Stimulated activated CD4-positive, alpha-beta T cell treated with anti-CD3 and anti-CD28 coated beads, Interleukin-1b, Interleukin-23, amount 100 ng/mL, for 48 hours (primary cell): ENCODE measurements at regions not wholly inside any gene's neighbourhood (a gene's known extent, or its start where the extent isn't known, plus 50 kb on each side); places are given as distances from the start of the nearest gene placed in this dataset.

Source experiments
- DNase-seq: peaks from one replicate; pipeline ENCODE4 v3.0.0-alpha.2; 2020

- DNase-seq = no peak
Observed at GRCh38 chr2:20150110-20150706, 74.7 kb downstream of the SDC1 start.

GRCh38 chr2:20149703-20150030, 75.3 kb downstream of the SDC1 start:
- DNase-seq = no peak

- no peak for DNase-seq
Observed at GRCh38 chr2:20148923-20149702, 75.8 kb downstream of the SDC1 start.

- no peak for DNase-seq
Observed at GRCh38 chr2:20148426-20148922, 76.5 kb downstream of the SDC1 start.

GRCh38 chr2:20147351-20147750, 77.6 kb downstream of the SDC1 start:
- no peak for DNase-seq

GRCh38 chr2:20146401-20146800, 78.5 kb downstream of the SDC1 start:
- DNase-seq = no peak

GRCh38 chr2:20145497-20146193, 79.3 kb downstream of the SDC1 start:
- DNase-seq = no peak

- DNase-seq = no peak
Observed at GRCh38 chr2:20144861-20145260, 80.1 kb downstream of the SDC1 start.

- no peak for DNase-seq
Observed at GRCh38 chr2:20144196-20144595, 80.7 kb downstream of the SDC1 start.

- no peak for DNase-seq
Observed at GRCh38 chr2:20143263-20143662, 81.7 kb downstream of the SDC1 start.

GRCh38 chr2:20141806-20142205, 83.1 kb downstream of the SDC1 start:
- no peak for DNase-seq

GRCh38 chr2:20141056-20141762, 83.7 kb downstream of the SDC1 start:
- DNase-seq = no peak

- no peak for DNase-seq
Observed at GRCh38 chr2:20140321-20141055, 84.4 kb downstream of the SDC1 start.

GRCh38 chr2:20139407-20140172, 85.3 kb downstream of the SDC1 start:
- no peak for DNase-seq

GRCh38 chr2:20138696-20139095, 86.2 kb downstream of the SDC1 start:
- DNase-seq = no peak

- DNase-seq = no peak
Observed at GRCh38 chr2:20137884-20138283, 86.5 kb upstream of the LAPTM4A start.

- no peak for DNase-seq
Observed at GRCh38 chr2:20137131-20137571, 85.7 kb upstream of the LAPTM4A start.

GRCh38 chr2:20136149-20136548, 84.7 kb upstream of the LAPTM4A start:
- no peak for DNase-seq

- DNase-seq = peak; percentile 46
Observed at GRCh38 chr2:20135631-20136050, 84.2 kb upstream of the LAPTM4A start.

GRCh38 chr2:20132990-20133535, 81.6 kb upstream of the LAPTM4A start:
- no peak for DNase-seq
